Vagina (tissue), 2 donors: ENCODE measurements at regions not wholly inside any gene's neighbourhood (a gene's known extent, or its start where the extent isn't known, plus 50 kb on each side); places are given as distances from the start of the nearest gene placed in this dataset.

ENCODE experiments used
- DNase-seq, 2 donors: peaks; one replicate each; pipeline ENCODE4 v3.0.0-alpha.2; 2017; ENCODE audit errors: extremely low spot score in 2 of 2
- H3K27ac ChIP-seq: fragments of 200-600 bp; sonication (generic); one replicate; pipeline ENCODE4 v1.5.1; 2019
- H3K27me3 ChIP-seq: fragments of 200-600 bp; sonication (generic); one replicate; pipeline ENCODE4 v1.5.1; 2019
- H3K36me3 ChIP-seq, 2 donors: fragments of 200-600 bp; sonication (generic); one replicate each; pipeline ENCODE4 v1.5.1; 2017 to 2019
- H3K4me1 ChIP-seq: fragments of 200-600 bp; sonication (generic); one replicate; pipeline ENCODE4 v1.5.1; 2019
- H3K4me3 ChIP-seq, 2 donors: fragments of 200-600 bp; sonication (generic); 1 replicate in 1 of 2; 2 replicates in 1 of 2; pipeline ENCODE4 v1.5.1; 2016 to 2019
- H3K9me3 ChIP-seq: fragments of 200-600 bp; sonication (generic); one replicate; pipeline ENCODE4 v1.5.1; 2019
- POLR2A ChIP-seq, 2 donors: fragments of 450-650 bp; IDR thresholded peaks; one replicate each; pipeline ENCODE4 v1.6.1; 2017; ENCODE audit warnings: antibody characterized with exemption in 2 of 2, mild to moderate bottlenecking in 2 of 2, moderate library complexity in 2 of 2
- POLR2AphosphoS5 ChIP-seq, 2 donors: sonication (generic); formaldehyde crosslinking; IDR thresholded peaks; one replicate each; pipeline ENCODE4 v1.9.0; 2017; ENCODE audit warnings: antibody characterized with exemption in 2 of 2, mild to moderate bottlenecking in 2 of 2, low read depth in 1 of 2; ENCODE audit not compliant: insufficient read depth in 1 of 2
- intact Hi-C: fragments of 100-400 bp; cut with DNase I; formaldehyde crosslinking; loops from one replicate; pipeline ENCODE4 v1.15.1; 2023
- TF ChIP-seq, protein P1 (sequence below), 3 experiments: fragments of 450-650 bp in 2 of 3; fragments of 200-600 bp in 1 of 3; sonication (generic) in 1 of 3; IDR thresholded peaks; one replicate each; pipeline ENCODE4 v1.5.1; 2017 to 2019; ENCODE audit warnings: antibody characterized with exemption in 3 of 3, mild to moderate bottlenecking in 2 of 3, moderate library complexity in 2 of 3

DNA sequence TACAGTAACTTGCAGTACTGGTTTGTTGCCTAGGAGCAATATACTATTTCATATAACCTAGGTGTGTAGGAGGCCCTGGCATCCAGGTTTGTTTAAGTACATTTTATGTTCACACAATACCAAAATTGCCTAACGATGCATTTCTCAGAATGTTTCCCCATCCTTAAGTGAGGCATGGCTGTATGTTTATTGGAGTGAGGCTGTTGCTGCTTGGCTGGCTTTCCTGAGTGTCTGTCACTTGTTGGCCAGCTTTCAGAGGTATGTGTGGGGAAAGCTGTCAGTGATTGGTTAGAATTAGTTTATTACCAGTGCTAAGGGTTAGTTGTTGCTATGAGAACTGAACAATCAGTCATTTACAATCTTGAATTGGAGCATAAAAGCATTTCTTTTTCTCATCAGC, 154.1 kb upstream of the CDH12 start:
- DNase-seq, result no peak
- TF ChIP-seq POLR2A (IDR thresholded peaks at IDR 0.05) (no peak), POLR2AphosphoS5 (IDR thresholded peaks at IDR 0.05; ENCODE audit: insufficient read depth in 1 of 2, low read depth in 1 of 2) (no peak)
- TF ChIP-seq, protein P1, sequence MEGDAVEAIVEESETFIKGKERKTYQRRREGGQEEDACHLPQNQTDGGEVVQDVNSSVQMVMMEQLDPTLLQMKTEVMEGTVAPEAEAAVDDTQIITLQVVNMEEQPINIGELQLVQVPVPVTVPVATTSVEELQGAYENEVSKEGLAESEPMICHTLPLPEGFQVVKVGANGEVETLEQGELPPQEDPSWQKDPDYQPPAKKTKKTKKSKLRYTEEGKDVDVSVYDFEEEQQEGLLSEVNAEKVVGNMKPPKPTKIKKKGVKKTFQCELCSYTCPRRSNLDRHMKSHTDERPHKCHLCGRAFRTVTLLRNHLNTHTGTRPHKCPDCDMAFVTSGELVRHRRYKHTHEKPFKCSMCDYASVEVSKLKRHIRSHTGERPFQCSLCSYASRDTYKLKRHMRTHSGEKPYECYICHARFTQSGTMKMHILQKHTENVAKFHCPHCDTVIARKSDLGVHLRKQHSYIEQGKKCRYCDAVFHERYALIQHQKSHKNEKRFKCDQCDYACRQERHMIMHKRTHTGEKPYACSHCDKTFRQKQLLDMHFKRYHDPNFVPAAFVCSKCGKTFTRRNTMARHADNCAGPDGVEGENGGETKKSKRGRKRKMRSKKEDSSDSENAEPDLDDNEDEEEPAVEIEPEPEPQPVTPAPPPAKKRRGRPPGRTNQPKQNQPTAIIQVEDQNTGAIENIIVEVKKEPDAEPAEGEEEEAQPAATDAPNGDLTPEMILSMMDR (IDR thresholded peaks at IDR 0.05), result no peak
- intact Hi-C loops, result no loop called here
- Histone ChIP-seq H3K27me3 (no peaks in the 10 kb centered on the region), H3K27ac (no peak overlapping the region), H3K4me3 (no peak overlapping the region), H3K9me3 (no peaks in the 10 kb centered on the region), H3K4me1 (no peaks in the 10 kb centered on the region), H3K36me3 (no peaks in the 10 kb centered on the region)

DNA sequence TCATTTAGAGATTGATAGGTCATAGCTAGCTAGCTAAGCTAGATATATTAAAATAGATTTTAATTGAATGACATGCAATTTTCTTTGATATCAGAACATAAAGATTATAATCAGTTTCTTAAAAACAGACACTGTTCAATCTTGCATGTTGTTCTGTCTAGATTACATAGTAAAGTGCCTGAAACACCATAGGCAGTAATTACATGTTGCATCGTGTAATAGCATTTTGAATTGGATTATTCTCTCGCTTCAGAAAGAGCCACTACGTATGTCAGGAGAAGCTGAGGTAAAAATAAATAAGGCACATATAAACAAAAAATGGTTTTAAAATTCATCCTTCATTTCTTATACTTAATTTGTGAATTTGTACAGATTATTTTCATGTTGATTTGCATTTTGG, 148.0 kb upstream of the CDH12 start:
- no peak for DNase-seq
- no peak overlapping the region for H3K27ac ChIP-seq
- intact Hi-C loops, result no loop called here
- no peaks in the 10 kb centered on the region for H3K4me1 ChIP-seq
- no peak overlapping the region for H3K4me3 ChIP-seq
- TF ChIP-seq POLR2AphosphoS5 (IDR thresholded peaks at IDR 0.05; ENCODE audit: insufficient read depth in 1 of 2, low read depth in 1 of 2) (no peak), POLR2A (IDR thresholded peaks at IDR 0.05) (no peak)
- TF ChIP-seq, protein P1 (IDR thresholded peaks at IDR 0.05), result no peak
- H3K27me3 ChIP-seq, result no peaks in the 10 kb centered on the region
- H3K9me3 ChIP-seq, result no peaks in the 10 kb centered on the region
- no peaks in the 10 kb centered on the region for H3K36me3 ChIP-seq

DNA sequence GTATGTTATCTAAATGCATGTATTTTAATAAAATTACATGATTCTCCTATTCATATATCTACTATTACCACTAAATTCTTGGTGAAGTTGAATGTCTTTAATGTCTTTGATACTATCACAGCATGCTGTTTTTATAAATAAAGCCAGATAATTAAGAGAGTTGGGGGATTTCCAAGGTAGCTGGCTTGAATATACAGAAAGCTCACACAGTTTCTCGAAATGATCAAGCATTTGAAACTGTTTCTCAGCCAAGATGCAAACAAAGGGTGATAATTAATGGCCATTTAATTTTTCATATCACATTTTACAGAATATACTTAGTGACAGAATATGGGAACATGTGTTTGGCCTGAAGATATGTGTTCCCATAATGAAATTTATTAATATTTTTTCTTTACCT, 145.6 kb upstream of the CDH12 start:
- intact Hi-C loops, result no loop called here
- no peaks in the 10 kb centered on the region for H3K27me3 ChIP-seq
- no peak overlapping the region for H3K4me3 ChIP-seq
- no peaks in the 10 kb centered on the region for H3K4me1 ChIP-seq
- H3K9me3 ChIP-seq, result no peaks in the 10 kb centered on the region
- no peak overlapping the region for H3K27ac ChIP-seq
- H3K36me3 ChIP-seq, result no peaks in the 10 kb centered on the region
- TF ChIP-seq, protein P1 (IDR thresholded peaks at IDR 0.05), result no peak
- DNase-seq, result no peak

DNA sequence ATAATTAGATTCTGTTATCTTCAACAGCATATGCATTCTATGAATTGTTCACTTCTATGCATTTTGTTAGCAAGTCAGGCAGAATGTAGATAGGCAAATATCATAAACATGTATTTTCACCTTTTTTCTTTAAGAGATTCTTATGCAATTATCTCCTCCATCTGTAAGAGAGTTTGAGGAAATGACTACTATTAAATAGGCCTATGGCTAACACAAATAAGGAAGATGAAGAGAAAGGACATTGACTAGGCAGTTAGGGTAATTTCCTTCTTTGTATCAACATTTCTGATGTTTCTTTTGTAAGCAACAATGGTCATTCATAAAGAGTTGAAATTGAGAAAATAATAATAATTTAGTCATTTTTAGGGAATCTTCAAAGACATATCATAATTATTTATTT, 145.2 kb upstream of the CDH12 start:
- no peak overlapping the region for H3K4me3 ChIP-seq
- no peaks in the 10 kb centered on the region for H3K36me3 ChIP-seq
- no peaks in the 10 kb centered on the region for H3K9me3 ChIP-seq
- TF ChIP-seq POLR2A (IDR thresholded peaks at IDR 0.05) (no peak), POLR2AphosphoS5 (IDR thresholded peaks at IDR 0.05; ENCODE audit: insufficient read depth in 1 of 2, low read depth in 1 of 2) (no peak)
- TF ChIP-seq, protein P1 (IDR thresholded peaks at IDR 0.05), result no peak
- no peak for DNase-seq
- intact Hi-C loops, result no loop called here
- no peaks in the 10 kb centered on the region for H3K27me3 ChIP-seq
- no peak overlapping the region for H3K27ac ChIP-seq
- no peaks in the 10 kb centered on the region for H3K4me1 ChIP-seq

DNA sequence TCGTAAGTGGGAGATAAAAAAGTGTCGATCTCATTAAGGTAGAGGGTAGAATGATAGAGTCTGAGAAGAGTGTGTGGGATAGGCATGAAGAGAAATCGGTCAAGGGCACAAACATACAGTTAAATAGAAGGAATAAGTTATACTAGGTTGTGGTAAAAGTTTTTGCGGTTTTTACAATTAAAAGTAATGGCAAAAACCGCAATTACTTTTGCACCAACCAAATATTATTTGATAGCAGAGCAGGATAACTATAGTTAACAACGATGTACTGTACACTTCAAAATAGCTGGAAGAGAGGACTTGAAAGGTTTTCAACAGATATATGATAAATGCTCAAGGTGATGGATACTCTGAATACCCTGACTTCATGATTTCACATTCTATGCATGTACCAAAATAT, 135.8 kb upstream of the CDH12 start:
- Histone ChIP-seq H3K4me1 (no peaks in the 10 kb centered on the region), H3K27ac (no peak overlapping the region), H3K4me3 (no peak overlapping the region), H3K9me3 (no peaks in the 10 kb centered on the region), H3K27me3 (no peaks in the 10 kb centered on the region), H3K36me3 (no peaks in the 10 kb centered on the region)
- intact Hi-C loops, result no loop called here
- TF ChIP-seq, protein P1 (IDR thresholded peaks at IDR 0.05), result no peak
- TF ChIP-seq POLR2A (IDR thresholded peaks at IDR 0.05) (no peak), POLR2AphosphoS5 (IDR thresholded peaks at IDR 0.05; ENCODE audit: insufficient read depth in 1 of 2, low read depth in 1 of 2) (no peak)
- no peak for DNase-seq
